ENCODE measurements at regions not wholly inside any gene's neighbourhood (a gene's known extent, or its start where the extent isn't known, plus 50 kb on each side); places are given as distances from the start of the nearest gene placed in this dataset.

DNA sequence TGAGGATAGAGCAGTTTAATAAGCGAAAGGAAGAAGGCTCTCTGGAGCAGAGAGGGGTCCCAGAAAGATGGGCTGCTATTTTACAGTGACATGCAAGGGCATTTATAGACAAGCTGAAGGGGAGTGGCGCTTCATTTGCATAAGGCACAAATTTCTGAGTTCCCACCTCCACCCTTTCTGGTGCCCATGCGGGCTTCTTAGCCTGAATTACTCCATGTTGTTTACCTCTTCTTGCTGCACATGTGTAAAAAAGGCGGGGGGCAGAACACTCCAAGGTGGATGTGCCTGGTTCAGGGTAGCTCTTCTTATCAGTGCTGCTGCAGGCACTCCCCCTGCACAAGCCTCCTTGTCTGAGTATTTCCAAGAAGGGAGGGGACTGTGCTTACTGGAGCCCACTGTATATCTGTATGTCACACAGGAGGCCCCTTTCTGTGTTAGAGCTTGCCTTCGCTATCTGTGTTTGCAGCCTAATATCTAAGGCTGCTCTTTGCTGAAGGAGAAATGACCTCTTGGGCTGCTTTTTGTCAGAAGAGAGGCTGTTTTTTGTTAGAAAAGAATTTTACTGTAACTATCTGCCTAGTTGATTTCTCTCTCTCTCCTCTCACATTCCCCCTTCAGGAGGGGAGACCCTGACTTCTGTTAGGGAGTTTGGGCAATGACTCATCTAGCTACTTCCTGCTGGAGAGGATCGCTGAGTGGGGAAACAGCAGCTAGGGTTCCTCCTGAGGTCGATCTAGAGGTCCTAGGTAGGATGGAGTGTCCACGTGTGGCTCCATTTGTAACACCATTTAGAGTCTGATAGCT is 1057.0 kb upstream of the CNTN5 start (continued):
- TF ChIP-seq RNF219 (CRISPR knock-in tag; IDR thresholded peaks at IDR 0.05) (peak; percentile 90), CHCHD3 (CRISPR knock-in tag; IDR thresholded peaks at IDR 0.05) (peak; percentile 92; the same call in 1 of the 2 replicates), ZNF785 (CRISPR knock-in tag; IDR thresholded peaks at IDR 0.05) (peak; percentile 77), CEBPB (tag; IDR thresholded peaks at IDR 0.05) (no peak; the same call in none of the 2 replicates), KDM1A (IDR thresholded peaks at IDR 0.05) (peak; percentile 58 to 68), MEIS2 (IDR thresholded peaks at IDR 0.05; ENCODE audit: partially characterized antibody) (peak; percentile 49), ZMIZ1 (IDR thresholded peaks at IDR 0.05; ENCODE audit: low read depth in 2 of 2, low read length in 2 of 2) (peak in 1 of 2 experiments; percentile 71; a peak in 1 of 4 replicates), RNF2 (IDR thresholded peaks at IDR 0.05) (peak; percentile 97), ARID2 (IDR thresholded peaks at IDR 0.05) (no peak), PHTF2 (CRISPR knock-in tag; IDR thresholded peaks at IDR 0.05) (peak; percentile 90), FIP1L1 (IDR thresholded peaks at IDR 0.05; ENCODE audit: low read depth, low read length, poor library complexity, severe bottlenecking) (no peak), HNRNPH1 (optimal IDR thresholded peaks at IDR 0.05; ENCODE audit: low read depth, low read length) (no peak), HCFC1 (IDR thresholded peaks at IDR 0.05; ENCODE audit: low read depth, low read length) (no peak; the same call in 1 of the 2 replicates), ERF (CRISPR knock-in tag; IDR thresholded peaks at IDR 0.05) (peak; percentile 100), ZNF79 (CRISPR knock-in tag; IDR thresholded peaks at IDR 0.05; ENCODE audit: low read depth) (peak; percentile 93), GATAD2A (IDR thresholded peaks at IDR 0.05) (peak; percentile 100), ZNF146 (CRISPR knock-in tag; IDR thresholded peaks at IDR 0.05; ENCODE audit: unreplicated experiment) (no peak)
- TF ChIP-seq, protein P1, sequence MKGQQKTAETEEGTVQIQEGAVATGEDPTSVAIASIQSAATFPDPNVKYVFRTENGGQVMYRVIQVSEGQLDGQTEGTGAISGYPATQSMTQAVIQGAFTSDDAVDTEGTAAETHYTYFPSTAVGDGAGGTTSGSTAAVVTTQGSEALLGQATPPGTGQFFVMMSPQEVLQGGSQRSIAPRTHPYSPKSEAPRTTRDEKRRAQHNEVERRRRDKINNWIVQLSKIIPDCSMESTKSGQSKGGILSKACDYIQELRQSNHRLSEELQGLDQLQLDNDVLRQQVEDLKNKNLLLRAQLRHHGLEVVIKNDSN (CRISPR knock-in tag; IDR thresholded peaks at IDR 0.05) = no peak
- TF ChIP-seq, protein P2, sequence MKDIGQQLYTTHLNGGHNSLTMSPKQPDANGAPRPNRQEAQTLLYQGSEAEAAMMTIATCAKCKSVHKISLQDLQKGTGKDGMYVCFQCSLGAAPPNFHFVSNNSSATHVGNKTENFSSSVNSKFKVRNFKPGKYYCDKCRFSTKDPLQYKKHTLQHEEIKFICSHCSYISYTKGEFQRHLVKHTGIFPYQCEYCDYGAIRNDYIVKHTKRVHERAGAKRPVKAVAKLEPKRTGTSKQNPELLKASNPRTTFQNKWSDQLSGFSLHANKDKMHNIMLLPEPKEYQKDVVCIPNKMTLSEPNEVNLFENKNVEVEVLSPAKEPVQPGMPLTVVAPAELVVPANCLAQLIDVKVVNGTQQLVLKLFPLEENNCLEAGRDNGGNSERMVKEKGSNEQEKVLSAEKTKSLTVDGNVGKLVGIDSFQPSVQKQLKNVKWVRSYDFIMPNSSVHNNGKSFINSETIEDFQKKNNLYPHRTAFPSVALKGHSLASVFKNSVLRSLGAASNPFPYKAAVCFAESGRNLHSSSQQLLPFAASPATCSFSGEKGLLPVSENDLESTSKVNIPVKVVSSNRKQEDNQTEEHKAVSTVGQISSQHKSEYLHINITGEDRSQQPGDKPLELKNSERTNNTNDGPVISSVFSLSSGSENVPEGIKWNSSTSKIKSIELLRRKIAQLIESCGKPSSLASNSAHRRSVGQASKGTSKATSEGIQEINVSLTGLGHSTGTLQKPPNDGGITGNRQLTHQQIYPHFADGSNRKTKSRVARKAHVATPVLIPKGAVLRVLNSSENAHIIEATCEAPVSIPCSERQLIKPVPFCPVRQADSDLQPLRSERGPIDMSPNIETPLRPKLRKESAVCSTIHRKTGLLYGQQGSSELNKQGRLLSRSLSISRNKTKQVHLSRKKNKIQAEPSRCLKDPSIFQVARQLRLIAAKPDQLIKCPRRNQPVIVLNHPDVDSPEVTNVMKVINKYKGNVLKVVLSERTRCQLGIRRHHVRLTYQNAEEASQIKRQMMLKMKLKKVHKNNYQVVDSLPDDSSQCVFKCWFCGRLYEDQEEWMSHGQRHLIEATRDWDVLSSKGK (CRISPR knock-in tag; IDR thresholded peaks at IDR 0.05) = peak; percentile 77; the same call in 1 of the 2 replicates

Data from K562 (cell line).